ENCODE measurements at regions not wholly inside any gene's neighbourhood (a gene's known extent, or its start where the extent isn't known, plus 50 kb on each side); places are given as distances from the start of the nearest gene placed in this dataset.
"Not testable (repeated sequence)": the region's sequence is repeated elsewhere in the genome, so short reads cannot be mapped to it uniquely, and the experiment has no call there.

GRCh38 chr10:31125789-31126188, 94.1 kb upstream of the ZNF438 start:
- DNase-seq = no peak

- DNase-seq = no peak
Measured at GRCh38 chr10:31126593-31126992, 94.9 kb upstream of the ZNF438 start.

GRCh38 chr10:31128536-31128935, 96.9 kb upstream of the ZNF438 start:
- no peak for DNase-seq

GRCh38 chr10:31129271-31129670, 97.6 kb upstream of the ZNF438 start:
- no peak for DNase-seq

GRCh38 chr10:31129880-31130405, 98.3 kb upstream of the ZNF438 start:
- no peak for DNase-seq

- DNase-seq = no peak
Measured at GRCh38 chr10:31130406-31130805, 98.7 kb upstream of the ZNF438 start.

- no peak for DNase-seq
Measured at GRCh38 chr10:31131251-31131650, 99.6 kb upstream of the ZNF438 start.

- no peak for DNase-seq
Measured at GRCh38 chr10:31132681-31133244, 101.1 kb upstream of the ZNF438 start.

GRCh38 chr10:31133251-31133791, 101.7 kb upstream of the ZNF438 start:
- DNase-seq = no peak

- DNase-seq = peak; percentile 66
Measured at GRCh38 chr10:31133792-31134310, 102.2 kb upstream of the ZNF438 start.

- DNase-seq = peak; percentile 61
Measured at GRCh38 chr10:31134311-31134952, 102.8 kb upstream of the ZNF438 start.

- DNase-seq = no peak
Measured at GRCh38 chr10:31135171-31135570, 103.5 kb upstream of the ZNF438 start.

- DNase-seq = not testable (repeated sequence)
Measured at GRCh38 chr10:31135791-31136190, 104.1 kb upstream of the ZNF438 start.

- DNase-seq = no peak
Measured at GRCh38 chr10:31136386-31136785, 104.7 kb upstream of the ZNF438 start.

- peak; percentile 27 for DNase-seq
Measured at GRCh38 chr10:31136930-31137885, 105.5 kb upstream of the ZNF438 start.

GRCh38 chr10:31138026-31138553, 106.4 kb upstream of the ZNF438 start:
- no peak for DNase-seq

- DNase-seq = no peak
Measured at GRCh38 chr10:31139497-31139896, 107.8 kb upstream of the ZNF438 start.

GRCh38 chr10:31140716-31141115, 109.1 kb upstream of the ZNF438 start:
- DNase-seq = no peak

GRCh38 chr10:31142026-31142425, 110.4 kb upstream of the ZNF438 start:
- DNase-seq = no peak

GRCh38 chr10:31143331-31143935, 111.8 kb upstream of the ZNF438 start:
- no peak for DNase-seq

GRCh38 chr10:31145986-31146385, 114.3 kb upstream of the ZNF438 start:
- no peak for DNase-seq

GRCh38 chr10:31146491-31147209, 115.0 kb upstream of the ZNF438 start:
- no peak for DNase-seq
